ENCODE measurements at regions not wholly inside any gene's neighbourhood (a gene's known extent, or its start where the extent isn't known, plus 50 kb on each side); places are given as distances from the start of the nearest gene placed in this dataset.

DNA sequence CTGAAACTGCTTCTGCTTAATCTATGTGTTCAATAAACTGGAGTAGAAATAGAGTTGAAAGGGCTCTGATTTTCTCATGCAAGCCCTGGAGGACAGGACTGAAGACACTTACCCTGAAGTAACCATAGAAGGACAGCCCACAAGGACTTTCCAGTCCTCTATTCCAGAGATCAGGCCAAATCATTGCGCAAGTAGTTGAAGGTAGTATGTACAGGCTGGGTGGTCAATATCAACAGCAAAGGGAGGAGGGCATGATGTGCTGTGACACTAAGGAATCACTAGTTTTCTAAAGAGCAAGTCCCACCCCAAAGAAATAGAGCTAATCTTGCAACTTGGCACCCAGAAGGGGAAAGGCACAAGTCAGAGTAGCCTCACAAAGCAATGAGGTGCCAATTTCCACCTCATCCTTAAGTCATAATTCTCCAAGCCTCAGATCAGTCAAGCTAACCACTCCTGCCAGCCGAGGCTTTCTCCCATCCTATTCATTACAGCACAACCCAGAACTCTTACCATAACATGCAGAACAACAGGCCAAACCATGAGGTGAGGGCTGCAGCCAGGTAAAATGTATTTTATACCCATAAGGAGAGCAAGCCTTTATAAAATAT, 533.5 kb downstream of the TNS1 start:
- TF ChIP-seq, protein P1, sequence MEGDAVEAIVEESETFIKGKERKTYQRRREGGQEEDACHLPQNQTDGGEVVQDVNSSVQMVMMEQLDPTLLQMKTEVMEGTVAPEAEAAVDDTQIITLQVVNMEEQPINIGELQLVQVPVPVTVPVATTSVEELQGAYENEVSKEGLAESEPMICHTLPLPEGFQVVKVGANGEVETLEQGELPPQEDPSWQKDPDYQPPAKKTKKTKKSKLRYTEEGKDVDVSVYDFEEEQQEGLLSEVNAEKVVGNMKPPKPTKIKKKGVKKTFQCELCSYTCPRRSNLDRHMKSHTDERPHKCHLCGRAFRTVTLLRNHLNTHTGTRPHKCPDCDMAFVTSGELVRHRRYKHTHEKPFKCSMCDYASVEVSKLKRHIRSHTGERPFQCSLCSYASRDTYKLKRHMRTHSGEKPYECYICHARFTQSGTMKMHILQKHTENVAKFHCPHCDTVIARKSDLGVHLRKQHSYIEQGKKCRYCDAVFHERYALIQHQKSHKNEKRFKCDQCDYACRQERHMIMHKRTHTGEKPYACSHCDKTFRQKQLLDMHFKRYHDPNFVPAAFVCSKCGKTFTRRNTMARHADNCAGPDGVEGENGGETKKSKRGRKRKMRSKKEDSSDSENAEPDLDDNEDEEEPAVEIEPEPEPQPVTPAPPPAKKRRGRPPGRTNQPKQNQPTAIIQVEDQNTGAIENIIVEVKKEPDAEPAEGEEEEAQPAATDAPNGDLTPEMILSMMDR (IDR thresholded peaks at IDR 0.05) = no peak
- TF ChIP-seq ZFX (IDR thresholded peaks at IDR 0.05; ENCODE audit: borderline replicate concordance) = no peak
